GM12891 (cell line): ENCODE measurements at regions not wholly inside any gene's neighbourhood (a gene's known extent, or its start where the extent isn't known, plus 50 kb on each side); places are given as distances from the start of the nearest gene placed in this dataset.

Source experiments
- DNase-seq: peaks from one replicate; pipeline ENCODE4 v3.0.0; 2011; ENCODE audit warnings: low spot score; ENCODE audit not compliant: insufficient read length
- FAIRE-seq: peaks from 2 replicates; lab custom pipeline; 2011; peaks lifted over from hg19 to GRCh38; lab: Jason Lieb, UNC
- PAX5 ChIP-seq: IDR thresholded peaks from 2 replicates; pipeline ENCODE4 v1.6.1; 2011; ENCODE audit warnings: low read length, moderate library complexity, mild to moderate bottlenecking; ENCODE audit not compliant: insufficient read depth, severe bottlenecking
- POLR2A ChIP-seq: IDR thresholded peaks from 2 replicates; pipeline ENCODE4 v1.6.1; 2011; ENCODE audit warnings: low read depth, low read length, control low read depth
- POLR2AphosphoS5 ChIP-seq: IDR thresholded peaks from 2 replicates; pipeline ENCODE4 v1.6.1; 2011; ENCODE audit warnings: low read depth, low read length, control low read depth
- POU2F2 ChIP-seq: IDR thresholded peaks from 2 replicates; pipeline ENCODE4 v1.6.1; 2011; ENCODE audit warnings: low read depth, mild to moderate bottlenecking, control low read depth, low read length, moderate library complexity
- SPI1 ChIP-seq: IDR thresholded peaks from 2 replicates; pipeline ENCODE4 v1.6.1; 2011; ENCODE audit warnings: low read depth, low read length, control low read depth
- TAF1 ChIP-seq: IDR thresholded peaks from 2 replicates; pipeline ENCODE4 v1.6.1; 2011; ENCODE audit warnings: low read depth, low read length, control low read depth

- TF ChIP-seq PAX5, result no peak
- TF ChIP-seq SPI1, result no peak
- no peak for TF ChIP-seq POLR2AphosphoS5
- TF ChIP-seq POLR2A, result no peak
- TF ChIP-seq TAF1, result no peak
- no peak for TF ChIP-seq POU2F2
- no peak for FAIRE-seq
- DNase-seq, result no peak
Measured at GRCh38 chrX:39397561-39398199, 596.4 kb downstream of the MID1IP1 start.

- no peak for FAIRE-seq
Measured at GRCh38 chrX:39398215-39398962, 597.1 kb downstream of the MID1IP1 start.

GRCh38 chrX:39398963-39399261 lies 597.7 kb downstream of the MID1IP1 start:
- TF ChIP-seq POLR2AphosphoS5, result no peak
- TF ChIP-seq PAX5, result no peak
- TF ChIP-seq TAF1, result no peak
- TF ChIP-seq SPI1, result no peak
- no peak for TF ChIP-seq POU2F2
- TF ChIP-seq POLR2A, result no peak
- FAIRE-seq (no peak), DNase-seq (no peak)

More at GRCh38 chrX:39398215-39398962, 597.1 kb downstream of the MID1IP1 start:
- TF ChIP-seq TAF1, result no peak
- TF ChIP-seq POLR2AphosphoS5, result no peak
- TF ChIP-seq SPI1, result no peak
- TF ChIP-seq POLR2A, result no peak
- no peak for TF ChIP-seq POU2F2
- no peak for TF ChIP-seq PAX5
- DNase-seq, result no peak

- FAIRE-seq (no peak), DNase-seq (no peak)
- TF ChIP-seq POLR2AphosphoS5, result no peak
- no peak for TF ChIP-seq POU2F2
- no peak for TF ChIP-seq POLR2A
- TF ChIP-seq TAF1, result no peak
- no peak for TF ChIP-seq SPI1
- TF ChIP-seq PAX5, result no peak
Measured at GRCh38 chrX:39399387-39399786, 598.1 kb downstream of the MID1IP1 start.

GRCh38 chrX:39401483-39402110 lies 600.3 kb downstream of the MID1IP1 start:
- no peak for FAIRE-seq
- TF ChIP-seq POLR2AphosphoS5, result no peak
- TF ChIP-seq SPI1, result no peak
- TF ChIP-seq TAF1, result no peak
- TF ChIP-seq POU2F2, result no peak

GRCh38 chrX:39402158-39402557 lies 600.9 kb downstream of the MID1IP1 start:
- no peak for DNase-seq
- TF ChIP-seq POLR2AphosphoS5 (no peak), POU2F2 (no peak), SPI1 (no peak), POLR2A (no peak), TAF1 (no peak), PAX5 (no peak)
- FAIRE-seq, result no peak

More at GRCh38 chrX:39401483-39402110, 600.3 kb downstream of the MID1IP1 start:
- DNase-seq, result no peak

- no peak for FAIRE-seq
Measured at GRCh38 chrX:39406799-39407198, 605.5 kb downstream of the MID1IP1 start.

GRCh38 chrX:39409246-39409917 lies 608.1 kb downstream of the MID1IP1 start:
- no peak for DNase-seq
- FAIRE-seq, result no peak
- TF ChIP-seq SPI1, result no peak
- no peak for TF ChIP-seq POLR2A
- no peak for TF ChIP-seq POLR2AphosphoS5
- TF ChIP-seq PAX5, result no peak
- TF ChIP-seq POU2F2, result no peak
- TF ChIP-seq TAF1, result no peak

More at GRCh38 chrX:39406799-39407198, 605.5 kb downstream of the MID1IP1 start:
- TF ChIP-seq PAX5 (no peak), SPI1 (no peak), POLR2A (no peak)
- no peak for DNase-seq

GRCh38 chrX:39414290-39414854 lies 613.1 kb downstream of the MID1IP1 start:
- DNase-seq (no peak), FAIRE-seq (no peak)
- TF ChIP-seq POLR2AphosphoS5 (no peak), TAF1 (no peak), SPI1 (no peak), POLR2A (no peak), PAX5 (no peak)
